ENCODE measurements at regions not wholly inside any gene's neighbourhood (a gene's known extent, or its start where the extent isn't known, plus 50 kb on each side); places are given as distances from the start of the nearest gene placed in this dataset.

GRCh38 chr7:26467104-26467503, 175.4 kb downstream of the SNX10 start:
- Histone ChIP-seq H3K27me3 (ENCODE audit: control insufficient read depth in 3 of 3, insufficient read depth in 3 of 3, low read length in 3 of 3) (no peaks in the 10 kb centered on the region), H3K4me3 (ENCODE audit: low read depth in 1 of 3, low read length in 3 of 3) (no peak overlapping the region), H3K27ac (ENCODE audit: low read depth in 1 of 3, low read length in 2 of 3) (no peak overlapping the region), H3K9me3 (ENCODE audit: control insufficient read depth in 2 of 2, insufficient read depth in 1 of 2, low read depth in 1 of 2, low read length in 1 of 2) (no peaks in the 10 kb centered on the region), H3K36me3 (ENCODE audit: control insufficient read depth in 3 of 3, insufficient read depth in 2 of 3, low read depth in 1 of 3, low read length in 3 of 3) (no peaks in the 10 kb centered on the region), H3K4me1 (ENCODE audit: control insufficient read depth in 3 of 3, insufficient read depth in 2 of 3, low read depth in 1 of 3, low read length in 2 of 3) (no peaks in the 10 kb centered on the region)
- no peak for FAIRE-seq
- no peak for DNase-seq
- 88 to 93% (median 91%) methylated on average over 8 of the region's 8 CpGs for WGBS, 3 donors

- Histone ChIP-seq H3K36me3 (ENCODE audit: control insufficient read depth in 3 of 3, insufficient read depth in 2 of 3, low read depth in 1 of 3, low read length in 3 of 3) (no peaks in the 10 kb centered on the region), H3K27me3 (ENCODE audit: control insufficient read depth in 3 of 3, insufficient read depth in 3 of 3, low read length in 3 of 3) (no peaks in the 10 kb centered on the region), H3K9me3 (ENCODE audit: control insufficient read depth in 2 of 2, insufficient read depth in 1 of 2, low read depth in 1 of 2, low read length in 1 of 2) (no peaks in the 10 kb centered on the region), H3K4me3 (ENCODE audit: low read depth in 1 of 3, low read length in 3 of 3) (no peak overlapping the region), H3K4me1 (ENCODE audit: control insufficient read depth in 3 of 3, insufficient read depth in 2 of 3, low read depth in 1 of 3, low read length in 2 of 3) (no peaks in the 10 kb centered on the region), H3K27ac (ENCODE audit: low read depth in 1 of 3, low read length in 2 of 3) (no peak overlapping the region)
- FAIRE-seq: no peak
- WGBS, 3 donors: 75 to 88% (median 84%) methylated on average over 3 of the region's 3 CpGs
- no peak for DNase-seq
Observed at GRCh38 chr7:26467541-26467940, 175.9 kb downstream of the SNX10 start.

- Histone ChIP-seq H3K4me1 (ENCODE audit: control insufficient read depth in 3 of 3, insufficient read depth in 2 of 3, low read depth in 1 of 3, low read length in 2 of 3) (no peaks in the 10 kb centered on the region), H3K36me3 (ENCODE audit: control insufficient read depth in 3 of 3, insufficient read depth in 2 of 3, low read depth in 1 of 3, low read length in 3 of 3) (no peaks in the 10 kb centered on the region), H3K27me3 (ENCODE audit: control insufficient read depth in 3 of 3, insufficient read depth in 3 of 3, low read length in 3 of 3) (no peaks in the 10 kb centered on the region), H3K27ac (ENCODE audit: low read depth in 1 of 3, low read length in 2 of 3) (no peak overlapping the region), H3K4me3 (ENCODE audit: low read depth in 1 of 3, low read length in 3 of 3) (no peak overlapping the region), H3K9me3 (ENCODE audit: control insufficient read depth in 2 of 2, insufficient read depth in 1 of 2, low read depth in 1 of 2, low read length in 1 of 2) (no peaks in the 10 kb centered on the region)
- no peak for FAIRE-seq
- WGBS, 3 donors: 75 to 88% (median 85%) methylated on average over 7 of the region's 7 CpGs
- no peak for DNase-seq
Observed at GRCh38 chr7:26468625-26469024, 177.0 kb downstream of the SNX10 start.

- no peak for FAIRE-seq
- 65 to 89% (median 84%) methylated on average over 1 of the region's 1 CpG for WGBS, 3 donors
- H3K4me3 ChIP-seq (ENCODE audit: low read depth in 1 of 3, low read length in 3 of 3): no peak overlapping the region
- no peak overlapping the region for H3K27ac ChIP-seq (ENCODE audit: low read depth in 1 of 3, low read length in 2 of 3)
- no peaks in the 10 kb centered on the region for H3K4me1 ChIP-seq (ENCODE audit: control insufficient read depth in 3 of 3, insufficient read depth in 2 of 3, low read depth in 1 of 3, low read length in 2 of 3)
- no peaks in the 10 kb centered on the region for H3K9me3 ChIP-seq (ENCODE audit: control insufficient read depth in 2 of 2, insufficient read depth in 1 of 2, low read depth in 1 of 2, low read length in 1 of 2)
- no peak for DNase-seq
- no peaks in the 10 kb centered on the region for H3K27me3 ChIP-seq (ENCODE audit: control insufficient read depth in 3 of 3, insufficient read depth in 3 of 3, low read length in 3 of 3)
- no peaks in the 10 kb centered on the region for H3K36me3 ChIP-seq (ENCODE audit: control insufficient read depth in 3 of 3, insufficient read depth in 2 of 3, low read depth in 1 of 3, low read length in 3 of 3)
Observed at GRCh38 chr7:26469188-26469587, 177.5 kb downstream of the SNX10 start.

- H3K9me3 ChIP-seq (ENCODE audit: control insufficient read depth in 2 of 2, insufficient read depth in 1 of 2, low read depth in 1 of 2, low read length in 1 of 2): no peaks in the 10 kb centered on the region
- no peak overlapping the region for H3K27ac ChIP-seq (ENCODE audit: low read depth in 1 of 3, low read length in 2 of 3)
- no peaks in the 10 kb centered on the region for H3K36me3 ChIP-seq (ENCODE audit: control insufficient read depth in 3 of 3, insufficient read depth in 2 of 3, low read depth in 1 of 3, low read length in 3 of 3)
- H3K27me3 ChIP-seq (ENCODE audit: control insufficient read depth in 3 of 3, insufficient read depth in 3 of 3, low read length in 3 of 3): no peaks in the 10 kb centered on the region
- no peak for DNase-seq
- 62 to 73% (median 68%) methylated on average over 7 of the region's 7 CpGs for WGBS, 3 donors
- no peaks in the 10 kb centered on the region for H3K4me1 ChIP-seq (ENCODE audit: control insufficient read depth in 3 of 3, insufficient read depth in 2 of 3, low read depth in 1 of 3, low read length in 2 of 3)
- H3K4me3 ChIP-seq (ENCODE audit: low read depth in 1 of 3, low read length in 3 of 3): no peak overlapping the region
- FAIRE-seq: no peak
Observed at GRCh38 chr7:26470691-26471090, 179.0 kb downstream of the SNX10 start.

- Histone ChIP-seq H3K9me3 (ENCODE audit: control insufficient read depth in 2 of 2, insufficient read depth in 1 of 2, low read depth in 1 of 2, low read length in 1 of 2) (no peaks in the 10 kb centered on the region), H3K4me3 (ENCODE audit: low read depth in 1 of 3, low read length in 3 of 3) (no peak overlapping the region), H3K27me3 (ENCODE audit: control insufficient read depth in 3 of 3, insufficient read depth in 3 of 3, low read length in 3 of 3) (no peaks in the 10 kb centered on the region), H3K4me1 (ENCODE audit: control insufficient read depth in 3 of 3, insufficient read depth in 2 of 3, low read depth in 1 of 3, low read length in 2 of 3) (no peaks in the 10 kb centered on the region), H3K36me3 (ENCODE audit: control insufficient read depth in 3 of 3, insufficient read depth in 2 of 3, low read depth in 1 of 3, low read length in 3 of 3) (no peaks in the 10 kb centered on the region), H3K27ac (ENCODE audit: low read depth in 1 of 3, low read length in 2 of 3) (no peak overlapping the region)
- FAIRE-seq: no peak
- DNase-seq: no peak
- 77 to 93% (median 78%) methylated on average over 9 of the region's 9 CpGs for WGBS, 3 donors
Observed at GRCh38 chr7:26471306-26472075, 179.8 kb downstream of the SNX10 start.

- no peaks in the 10 kb centered on the region for H3K4me1 ChIP-seq (ENCODE audit: control insufficient read depth in 3 of 3, insufficient read depth in 2 of 3, low read depth in 1 of 3, low read length in 2 of 3)
- FAIRE-seq (no peak), DNase-seq (no peak)
- no peaks in the 10 kb centered on the region for H3K27me3 ChIP-seq (ENCODE audit: control insufficient read depth in 3 of 3, insufficient read depth in 3 of 3, low read length in 3 of 3)
- no peaks in the 10 kb centered on the region for H3K9me3 ChIP-seq (ENCODE audit: control insufficient read depth in 2 of 2, insufficient read depth in 1 of 2, low read depth in 1 of 2, low read length in 1 of 2)
- WGBS, 3 donors: 83 to 91% (median 85%) methylated on average over 2 of the region's 2 CpGs
- H3K36me3 ChIP-seq (ENCODE audit: control insufficient read depth in 3 of 3, insufficient read depth in 2 of 3, low read depth in 1 of 3, low read length in 3 of 3): no peaks in the 10 kb centered on the region
- H3K4me3 ChIP-seq (ENCODE audit: low read depth in 1 of 3, low read length in 3 of 3): no peak overlapping the region
- no peak overlapping the region for H3K27ac ChIP-seq (ENCODE audit: low read depth in 1 of 3, low read length in 2 of 3)
Observed at GRCh38 chr7:26472971-26473370, 181.3 kb downstream of the SNX10 start.

- Histone ChIP-seq H3K4me1 (ENCODE audit: control insufficient read depth in 3 of 3, insufficient read depth in 2 of 3, low read depth in 1 of 3, low read length in 2 of 3) (no peaks in the 10 kb centered on the region), H3K27ac (ENCODE audit: low read depth in 1 of 3, low read length in 2 of 3) (no peak overlapping the region), H3K4me3 (ENCODE audit: low read depth in 1 of 3, low read length in 3 of 3) (no peak overlapping the region), H3K27me3 (ENCODE audit: control insufficient read depth in 3 of 3, insufficient read depth in 3 of 3, low read length in 3 of 3) (no peaks in the 10 kb centered on the region), H3K9me3 (ENCODE audit: control insufficient read depth in 2 of 2, insufficient read depth in 1 of 2, low read depth in 1 of 2, low read length in 1 of 2) (no peaks in the 10 kb centered on the region), H3K36me3 (ENCODE audit: control insufficient read depth in 3 of 3, insufficient read depth in 2 of 3, low read depth in 1 of 3, low read length in 3 of 3) (no peaks in the 10 kb centered on the region)
- FAIRE-seq (no peak), DNase-seq (no peak)
- WGBS, 3 donors: 92 to 96% (median 93%) methylated on average over 1 of the region's 1 CpG
Observed at GRCh38 chr7:26476271-26476670, 184.6 kb downstream of the SNX10 start.

GRCh38 chr7:26477381-26477990, 185.8 kb downstream of the SNX10 start:
- no peak for DNase-seq
- Histone ChIP-seq H3K27me3 (ENCODE audit: control insufficient read depth in 3 of 3, insufficient read depth in 3 of 3, low read length in 3 of 3) (no peaks in the 10 kb centered on the region), H3K4me3 (ENCODE audit: low read depth in 1 of 3, low read length in 3 of 3) (no peak overlapping the region), H3K36me3 (ENCODE audit: control insufficient read depth in 3 of 3, insufficient read depth in 2 of 3, low read depth in 1 of 3, low read length in 3 of 3) (no peaks in the 10 kb centered on the region), H3K4me1 (ENCODE audit: control insufficient read depth in 3 of 3, insufficient read depth in 2 of 3, low read depth in 1 of 3, low read length in 2 of 3) (no peaks in the 10 kb centered on the region), H3K27ac (ENCODE audit: low read depth in 1 of 3, low read length in 2 of 3) (no peak overlapping the region), H3K9me3 (ENCODE audit: control insufficient read depth in 2 of 2, insufficient read depth in 1 of 2, low read depth in 1 of 2, low read length in 1 of 2) (no peaks in the 10 kb centered on the region)
- WGBS, 3 donors: 64 to 72% (median 67%) methylated on average over 4 of the region's 4 CpGs
- FAIRE-seq: no peak

Data from small intestine (tissue), 7 donors.